GM13976 (cell line): ENCODE measurements at regions not wholly inside any gene's neighbourhood (a gene's known extent, or its start where the extent isn't known, plus 50 kb on each side); places are given as distances from the start of the nearest gene placed in this dataset.
"Not testable (repeated sequence)": the region's sequence is repeated elsewhere in the genome, so short reads cannot be mapped to it uniquely, and the experiment has no call there.

Source experiments
- DNase-seq: peaks from one replicate; pipeline ENCODE4 v3.0.0; 2012; ENCODE audit warnings: low spot score
- CTCF ChIP-seq: IDR thresholded peaks from 2 replicates; pipeline ENCODE4 v1.5.1; 2012; ENCODE audit warnings: borderline replicate concordance, mild to moderate bottlenecking; ENCODE audit not compliant: insufficient read depth; ENCODE audit errors: extremely low read depth, missing control alignments, control extremely low read depth
- in situ Hi-C: fragments of 300-500 bp; cut with MboI; formaldehyde crosslinking; loops from one replicate; pipeline ENCODE4 v1.12.0; 2022; ENCODE audit warnings: low sequenced_read_pairs, mixed read lengths, inconsistent platforms; ENCODE audit not compliant: unreplicated experiment

GRCh38 chr4:91746551-91746950 is 557.2 kb upstream of the GRID2 start:
- DNase-seq: no peak
- no peak for TF ChIP-seq CTCF
- in situ Hi-C loops: no loop called here

- no peak for DNase-seq
- in situ Hi-C loops: no loop called here
- TF ChIP-seq CTCF: no peak
Measured at GRCh38 chr4:91751961-91752360, 551.8 kb upstream of the GRID2 start.

- DNase-seq: no peak
- no peak for TF ChIP-seq CTCF
- in situ Hi-C loops: no loop called here
Measured at GRCh38 chr4:91754716-91755115, 549.0 kb upstream of the GRID2 start.

- TF ChIP-seq CTCF: no peak
- no peak for DNase-seq
- in situ Hi-C loops: no loop called here
Measured at GRCh38 chr4:91758487-91758886, 545.3 kb upstream of the GRID2 start.

- TF ChIP-seq CTCF: no peak
- no peak for DNase-seq
- in situ Hi-C loops: no loop called here
Measured at GRCh38 chr4:91764085-91764484, 539.7 kb upstream of the GRID2 start.

GRCh38 chr4:91769912-91770311 is 533.9 kb upstream of the GRID2 start:
- no peak for DNase-seq
- TF ChIP-seq CTCF: no peak
- in situ Hi-C loops: no loop called here

- DNase-seq, in situ Hi-C loops: not testable (repeated sequence)
Measured at GRCh38 chr4:91791631-91792030, 512.1 kb upstream of the GRID2 start.
